HEK293T (cell line): ENCODE measurements at regions not wholly inside any gene's neighbourhood (a gene's known extent, or its start where the extent isn't known, plus 50 kb on each side); places are given as distances from the start of the nearest gene placed in this dataset.

ENCODE experiments used
- CTCF ChIA-PET: fragments of 350-600 bp; formaldehyde crosslinking; extraction: SDS; loops from one replicate; lab custom pipeline; 2021; ENCODE audit warnings: antibody characterized with exemption, inconsistent platforms; lab: Yijun Ruan, JAX
- POLR2A ChIA-PET: fragments of 350-600 bp; formaldehyde crosslinking; extraction: SDS; loops from one replicate; lab custom pipeline; 2020; ENCODE audit warnings: antibody characterized with exemption, inconsistent platforms; lab: Yijun Ruan, JAX
- DNase-seq: peaks from one replicate; pipeline ENCODE4 v3.0.0; 2012; ENCODE audit warnings: mixed read lengths; ENCODE audit errors: extremely low spot score
- ARNT ChIP-seq: fragments of 450-650 bp; IDR thresholded peaks from 2 replicates; pipeline ENCODE4 v1.6.1; 2017; ENCODE audit warnings: mild to moderate bottlenecking
- BHLHE40 ChIP-seq: fragments of 450-650 bp; IDR thresholded peaks from 2 replicates; pipeline ENCODE4 v1.6.1; 2016; ENCODE audit warnings: mild to moderate bottlenecking, moderate library complexity, borderline replicate concordance
- CTBP1 ChIP-seq: fragments of 450-650 bp; IDR thresholded peaks from 2 replicates; pipeline ENCODE4 v1.6.1; 2016; ENCODE audit warnings: borderline replicate concordance
- ELF4 ChIP-seq: fragments of 450-650 bp; IDR thresholded peaks from 2 replicates; pipeline ENCODE4 v1.6.1; 2017; ENCODE audit warnings: antibody characterized with exemption
- FOXA1 ChIP-seq: fragments of 450-650 bp; IDR thresholded peaks from 2 replicates; pipeline ENCODE4 v1.6.1; 2016; ENCODE audit warnings: mild to moderate bottlenecking
- FOXK2 ChIP-seq: fragments of 450-650 bp; IDR thresholded peaks from 2 replicates; pipeline ENCODE4 v1.6.1; 2016; ENCODE audit warnings: mild to moderate bottlenecking
- FOXM1 ChIP-seq: fragments of 450-650 bp; IDR thresholded peaks from 2 replicates; pipeline ENCODE4 v1.6.1; 2017; ENCODE audit warnings: mild to moderate bottlenecking, borderline replicate concordance
- HDGF ChIP-seq: fragments of 450-650 bp; IDR thresholded peaks from 2 replicates; pipeline ENCODE4 v1.6.1; 2017; ENCODE audit warnings: antibody characterized with exemption, borderline replicate concordance
- L3MBTL2 ChIP-seq: fragments of 450-650 bp; conservative IDR thresholded peaks from 2 replicates; pipeline ENCODE4 v1.6.1; 2016; ENCODE audit warnings: mild to moderate bottlenecking
- LEF1 ChIP-seq: fragments of 450-650 bp; IDR thresholded peaks from 2 replicates; pipeline ENCODE4 v1.6.1; 2017; ENCODE audit warnings: mild to moderate bottlenecking, borderline replicate concordance
- NFRKB ChIP-seq: fragments of 450-650 bp; IDR thresholded peaks from 2 replicates; pipeline ENCODE4 v1.6.1; 2016; ENCODE audit warnings: mild to moderate bottlenecking, moderate library complexity
- PKNOX1 ChIP-seq: fragments of 450-650 bp; IDR thresholded peaks from 2 replicates; pipeline ENCODE4 v1.6.1; 2016
- SP1 ChIP-seq: fragments of 450-650 bp; IDR thresholded peaks from 2 replicates; pipeline ENCODE4 v1.6.1; 2017
- SUZ12 ChIP-seq: fragments of 450-650 bp; IDR thresholded peaks from 2 replicates; pipeline ENCODE4 v1.6.1; 2016; ENCODE audit warnings: mild to moderate bottlenecking
- TARDBP ChIP-seq: fragments of 450-650 bp; IDR thresholded peaks from 2 replicates; pipeline ENCODE4 v1.6.1; 2016
- ZNF384 ChIP-seq: fragments of 450-650 bp; IDR thresholded peaks from 2 replicates; pipeline ENCODE4 v1.6.1; 2016

- ChIA-PET CTCF (no interaction called here), POLR2A (no interaction called here)
- no peak for DNase-seq
- TF ChIP-seq L3MBTL2, result no peak
- TF ChIP-seq BHLHE40, result no peak
- TF ChIP-seq SP1, result no peak
- no peak for TF ChIP-seq SUZ12
- TF ChIP-seq FOXA1, result no peak
- no peak for TF ChIP-seq LEF1
- no peak for TF ChIP-seq ELF4
- no peak for TF ChIP-seq FOXM1
- TF ChIP-seq FOXK2, result no peak
- TF ChIP-seq HDGF, result no peak
- TF ChIP-seq CTBP1, result no peak
- TF ChIP-seq TARDBP, result no peak
- TF ChIP-seq ARNT, result no peak
These were observed 292.6 kb upstream of the IRX3 start for GRCh38 chr16:54579106-54579728.

- POLR2A ChIA-PET, result no interaction called here
- CTCF ChIA-PET, result no interaction called here
- TF ChIP-seq PKNOX1 (no peak), TARDBP (no peak), BHLHE40 (no peak), L3MBTL2 (no peak), NFRKB (no peak), HDGF (no peak), LEF1 (no peak), FOXA1 (no peak), SUZ12 (no peak), CTBP1 (no peak), FOXM1 (no peak), ZNF384 (no peak)
- no peak for DNase-seq
These were observed 291.1 kb upstream of the IRX3 start for GRCh38 chr16:54577651-54578128.

GRCh38 chr16:54576785-54577184 lies 290.2 kb upstream of the IRX3 start:
- no peak for DNase-seq
- POLR2A ChIA-PET, result no interaction called here
- CTCF ChIA-PET, result no interaction called here
- TF ChIP-seq HDGF, result no peak

GRCh38 chr16:54568906-54569807 lies 282.6 kb upstream of the IRX3 start:
- no peak for DNase-seq
- POLR2A ChIA-PET, result no interaction called here
- CTCF ChIA-PET, result no interaction called here

GRCh38 chr16:54564841-54565240 lies 278.3 kb upstream of the IRX3 start:
- no peak for TF ChIP-seq ZNF384
- TF ChIP-seq SP1, result no peak
- no peak for TF ChIP-seq FOXA1
- TF ChIP-seq FOXM1, result no peak
- TF ChIP-seq SUZ12, result no peak
- TF ChIP-seq L3MBTL2, result no peak
- TF ChIP-seq NFRKB, result no peak
- no peak for TF ChIP-seq CTBP1
- no peak for TF ChIP-seq FOXK2
- no peak for TF ChIP-seq LEF1
- TF ChIP-seq TARDBP, result no peak
- DNase-seq, result no peak
- POLR2A ChIA-PET, result no interaction called here
- CTCF ChIA-PET, result no interaction called here

More at GRCh38 chr16:54568906-54569807, 282.6 kb upstream of the IRX3 start:
- no peak for TF ChIP-seq BHLHE40
- TF ChIP-seq L3MBTL2, result no peak
- TF ChIP-seq PKNOX1, result no peak
- no peak for TF ChIP-seq ELF4
- TF ChIP-seq FOXM1, result no peak
- no peak for TF ChIP-seq NFRKB
- TF ChIP-seq HDGF, result no peak
- TF ChIP-seq TARDBP, result no peak
- TF ChIP-seq ZNF384, result no peak
- TF ChIP-seq ARNT, result no peak
- TF ChIP-seq LEF1, result no peak
- TF ChIP-seq FOXA1, result no peak
- no peak for TF ChIP-seq FOXK2
- TF ChIP-seq SUZ12, result no peak
- no peak for TF ChIP-seq CTBP1
- no peak for TF ChIP-seq SP1

GRCh38 chr16:54554581-54554980 lies 268.0 kb upstream of the IRX3 start:
- ChIA-PET CTCF (no interaction called here), POLR2A (no interaction called here)
- no peak for DNase-seq
- TF ChIP-seq FOXK2 (no peak), ARNT (no peak), CTBP1 (no peak), FOXA1 (no peak), FOXM1 (no peak), HDGF (no peak), ZNF384 (no peak), BHLHE40 (no peak), SP1 (no peak), LEF1 (no peak)
